GM23338 (cell line): ENCODE measurements at regions not wholly inside any gene's neighbourhood (a gene's known extent, or its start where the extent isn't known, plus 50 kb on each side); places are given as distances from the start of the nearest gene placed in this dataset.

Experiments
- CREB1 ChIP-seq: fragments of 250-450 bp; sonication (Bioruptor Pico); IDR thresholded peaks from 2 replicates; pipeline ENCODE4 v1.5.0; 2020; ENCODE audit warnings: low read depth, mild to moderate bottlenecking, moderate library complexity
- EZH2 ChIP-seq: fragments of 200-600 bp; sonication (generic); IDR thresholded peaks from one replicate; pipeline ENCODE4 v1.8.0; 2017; ENCODE audit warnings: antibody characterized with exemption, mild to moderate bottlenecking, low read depth; ENCODE audit not compliant: unreplicated experiment
- EZH2phosphoT487 ChIP-seq: fragments of 200-600 bp; sonication (generic); IDR thresholded peaks from one replicate; pipeline ENCODE4 v1.8.1; 2018; ENCODE audit warnings: antibody characterized with exemption; ENCODE audit not compliant: unreplicated experiment
- JUNB ChIP-seq: IDR thresholded peaks from one replicate; pipeline ENCODE4 v1.6.1; 2016; ENCODE audit warnings: antibody characterized with exemption; ENCODE audit not compliant: unreplicated experiment
- NANOG ChIP-seq: IDR thresholded peaks from 2 replicates; pipeline ENCODE4 v1.6.1; 2016; ENCODE audit warnings: antibody characterized with exemption, borderline replicate concordance
- POLR2AphosphoS5 ChIP-seq: IDR thresholded peaks from 2 replicates; pipeline ENCODE4 v1.6.1; 2016; ENCODE audit warnings: antibody characterized with exemption, low read depth
- TF ChIP-seq, protein P1 (sequence below), 2 experiments: fragments of 200-600 bp in 1 of 2; sonication (generic) in 1 of 2; conservative IDR thresholded peaks; 2 replicates each; pipeline versions ENCODE4 v1.5.1 to v1.6.1; 2016 to 2017; ENCODE audit warnings: antibody characterized with exemption in 2 of 2, low read depth in 2 of 2, mild to moderate bottlenecking in 2 of 2, moderate library complexity in 1 of 2
- TF ChIP-seq, protein P2 (sequence below): IDR thresholded peaks from one replicate; pipeline ENCODE4 v1.6.1; 2018; ENCODE audit warnings: antibody characterized with exemption; ENCODE audit not compliant: unreplicated experiment
- TF ChIP-seq, protein P3 (sequence below): IDR thresholded peaks from 2 replicates; pipeline ENCODE4 v1.6.1; 2016; ENCODE audit warnings: antibody characterized with exemption

DNA sequence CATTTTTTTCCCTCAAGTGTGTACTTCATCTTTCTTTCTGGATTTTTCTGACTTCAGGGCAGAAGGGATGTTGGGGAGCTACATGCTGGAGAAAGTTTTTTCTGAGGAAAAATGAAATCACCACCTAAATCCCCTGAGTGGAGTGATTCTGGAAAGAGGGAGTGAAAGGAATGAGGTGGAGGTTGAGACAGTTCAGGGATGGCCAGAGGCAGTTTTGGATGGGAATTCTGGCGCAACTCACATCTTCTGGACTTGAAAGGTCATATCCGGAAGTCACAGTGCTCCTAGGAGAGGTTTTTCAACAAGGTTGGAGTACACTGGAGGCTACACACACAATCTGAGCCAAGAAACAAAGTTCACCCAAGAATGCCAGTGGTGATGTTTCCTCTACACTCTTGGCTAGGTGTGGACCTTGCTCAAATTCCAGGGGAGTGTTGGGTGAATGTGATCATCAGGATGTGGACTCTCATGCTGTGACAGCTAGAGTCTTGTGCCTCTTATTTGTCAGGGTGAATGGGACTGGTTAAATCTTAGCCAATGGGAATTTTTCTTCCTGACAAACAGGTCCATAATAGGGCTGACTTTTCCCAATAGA is 161.5 kb downstream of the HLX start:
- TF ChIP-seq, protein P1, sequence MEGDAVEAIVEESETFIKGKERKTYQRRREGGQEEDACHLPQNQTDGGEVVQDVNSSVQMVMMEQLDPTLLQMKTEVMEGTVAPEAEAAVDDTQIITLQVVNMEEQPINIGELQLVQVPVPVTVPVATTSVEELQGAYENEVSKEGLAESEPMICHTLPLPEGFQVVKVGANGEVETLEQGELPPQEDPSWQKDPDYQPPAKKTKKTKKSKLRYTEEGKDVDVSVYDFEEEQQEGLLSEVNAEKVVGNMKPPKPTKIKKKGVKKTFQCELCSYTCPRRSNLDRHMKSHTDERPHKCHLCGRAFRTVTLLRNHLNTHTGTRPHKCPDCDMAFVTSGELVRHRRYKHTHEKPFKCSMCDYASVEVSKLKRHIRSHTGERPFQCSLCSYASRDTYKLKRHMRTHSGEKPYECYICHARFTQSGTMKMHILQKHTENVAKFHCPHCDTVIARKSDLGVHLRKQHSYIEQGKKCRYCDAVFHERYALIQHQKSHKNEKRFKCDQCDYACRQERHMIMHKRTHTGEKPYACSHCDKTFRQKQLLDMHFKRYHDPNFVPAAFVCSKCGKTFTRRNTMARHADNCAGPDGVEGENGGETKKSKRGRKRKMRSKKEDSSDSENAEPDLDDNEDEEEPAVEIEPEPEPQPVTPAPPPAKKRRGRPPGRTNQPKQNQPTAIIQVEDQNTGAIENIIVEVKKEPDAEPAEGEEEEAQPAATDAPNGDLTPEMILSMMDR (conservative IDR thresholded peaks at IDR 0.05; ENCODE audit: low read depth in 2 of 2), result no peak
- TF ChIP-seq POLR2AphosphoS5, result no peak
- TF ChIP-seq, protein P2, sequence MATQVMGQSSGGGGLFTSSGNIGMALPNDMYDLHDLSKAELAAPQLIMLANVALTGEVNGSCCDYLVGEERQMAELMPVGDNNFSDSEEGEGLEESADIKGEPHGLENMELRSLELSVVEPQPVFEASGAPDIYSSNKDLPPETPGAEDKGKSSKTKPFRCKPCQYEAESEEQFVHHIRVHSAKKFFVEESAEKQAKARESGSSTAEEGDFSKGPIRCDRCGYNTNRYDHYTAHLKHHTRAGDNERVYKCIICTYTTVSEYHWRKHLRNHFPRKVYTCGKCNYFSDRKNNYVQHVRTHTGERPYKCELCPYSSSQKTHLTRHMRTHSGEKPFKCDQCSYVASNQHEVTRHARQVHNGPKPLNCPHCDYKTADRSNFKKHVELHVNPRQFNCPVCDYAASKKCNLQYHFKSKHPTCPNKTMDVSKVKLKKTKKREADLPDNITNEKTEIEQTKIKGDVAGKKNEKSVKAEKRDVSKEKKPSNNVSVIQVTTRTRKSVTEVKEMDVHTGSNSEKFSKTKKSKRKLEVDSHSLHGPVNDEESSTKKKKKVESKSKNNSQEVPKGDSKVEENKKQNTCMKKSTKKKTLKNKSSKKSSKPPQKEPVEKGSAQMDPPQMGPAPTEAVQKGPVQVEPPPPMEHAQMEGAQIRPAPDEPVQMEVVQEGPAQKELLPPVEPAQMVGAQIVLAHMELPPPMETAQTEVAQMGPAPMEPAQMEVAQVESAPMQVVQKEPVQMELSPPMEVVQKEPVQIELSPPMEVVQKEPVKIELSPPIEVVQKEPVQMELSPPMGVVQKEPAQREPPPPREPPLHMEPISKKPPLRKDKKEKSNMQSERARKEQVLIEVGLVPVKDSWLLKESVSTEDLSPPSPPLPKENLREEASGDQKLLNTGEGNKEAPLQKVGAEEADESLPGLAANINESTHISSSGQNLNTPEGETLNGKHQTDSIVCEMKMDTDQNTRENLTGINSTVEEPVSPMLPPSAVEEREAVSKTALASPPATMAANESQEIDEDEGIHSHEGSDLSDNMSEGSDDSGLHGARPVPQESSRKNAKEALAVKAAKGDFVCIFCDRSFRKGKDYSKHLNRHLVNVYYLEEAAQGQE, result no peak
- TF ChIP-seq EZH2, result no peak
- no peak for TF ChIP-seq CREB1 (CRISPR knock-in tag)
- TF ChIP-seq, protein P3, sequence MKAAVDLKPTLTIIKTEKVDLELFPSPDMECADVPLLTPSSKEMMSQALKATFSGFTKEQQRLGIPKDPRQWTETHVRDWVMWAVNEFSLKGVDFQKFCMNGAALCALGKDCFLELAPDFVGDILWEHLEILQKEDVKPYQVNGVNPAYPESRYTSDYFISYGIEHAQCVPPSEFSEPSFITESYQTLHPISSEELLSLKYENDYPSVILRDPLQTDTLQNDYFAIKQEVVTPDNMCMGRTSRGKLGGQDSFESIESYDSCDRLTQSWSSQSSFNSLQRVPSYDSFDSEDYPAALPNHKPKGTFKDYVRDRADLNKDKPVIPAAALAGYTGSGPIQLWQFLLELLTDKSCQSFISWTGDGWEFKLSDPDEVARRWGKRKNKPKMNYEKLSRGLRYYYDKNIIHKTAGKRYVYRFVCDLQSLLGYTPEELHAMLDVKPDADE, result no peak
- TF ChIP-seq EZH2phosphoT487, result no peak
- no peak for TF ChIP-seq JUNB
- TF ChIP-seq NANOG, result no peak
